MM.1S (cell line): ENCODE measurements at regions not wholly inside any gene's neighbourhood (a gene's known extent, or its start where the extent isn't known, plus 50 kb on each side); places are given as distances from the start of the nearest gene placed in this dataset.

Source experiments
- CTCF ChIP-seq: fragments of 300-600 bp; sonication (generic); IDR thresholded peaks from 2 replicates; pipeline ENCODE4 v1.5.1; 2016; ENCODE audit warnings: antibody characterized with exemption, low read length, mixed read lengths
- EZH2phosphoT487 ChIP-seq: fragments of 300-600 bp; sonication (generic); IDR thresholded peaks from 2 replicates; pipeline ENCODE4 v1.6.1; 2018; ENCODE audit warnings: antibody characterized with exemption, low read length

- TF ChIP-seq CTCF (no peak), EZH2phosphoT487 (no peak)
Observed at GRCh38 chr10:4004144-4004543, 219.1 kb upstream of the KLF6 start.
